ENCODE measurements at regions not wholly inside any gene's neighbourhood (a gene's known extent, or its start where the extent isn't known, plus 50 kb on each side); places are given as distances from the start of the nearest gene placed in this dataset.

- TF ChIP-seq STAT3 (IDR thresholded peaks at IDR 0.05; ENCODE audit: low read depth, low read length): no peak
- TF ChIP-seq NR2C2 (IDR thresholded peaks at IDR 0.05; ENCODE audit: borderline replicate concordance, control insufficient read depth, insufficient read length, low read depth): no peak
- no peak for TF ChIP-seq YBX1 (IDR thresholded peaks at IDR 0.05)
- TF ChIP-seq CHD1 (IDR thresholded peaks at IDR 0.05; ENCODE audit: low read depth, low read length): no peak
Observed at GRCh38 chr5:135205632-135206349, 171.8 kb upstream of the PITX1 start (continued).

GRCh38 chr5:135204151-135204600 lies 170.1 kb upstream of the PITX1 start:
- ChIA-PET SMC1A (ENCODE audit: uncharacterized antibody, unreplicated experiment) (no interaction called here), POLR2A (no interaction called here), CTCF (interaction anchor here (1.2 to 1.9 kb wide), 3 partner anchors 9 to 298 kb away, joined by 3 to 11 read pairs (median 8); no protein-coding TSS in a partner anchor), RAD21 (ENCODE audit: unreplicated experiment) (no interaction called here)
- no peak for ATAC-seq
- no peak overlapping the region for H2AFZ ChIP-seq (ENCODE audit: control insufficient read depth, low read depth, low read length)
- in situ Hi-C loops (cut with MboI): no loop called here
- BruUV-seq (replicated peaks): no TSS peak
- H3K4me3 ChIP-seq: no peak overlapping the region
- DNase-seq (ENCODE audit: low read depth, low spot score): no peak
- no peak for TF ChIP-seq TCF12 (IDR thresholded peaks at IDR 0.05; ENCODE audit: low read depth, low read length)
- TF ChIP-seq CTCF (IDR thresholded peaks at IDR 0.05 in 2 of 3, conservative IDR thresholded peaks at IDR 0.05 in 1 of 3; ENCODE audit: control insufficient read depth in 2 of 3, extremely low read depth in 1 of 3, insufficient read depth in 1 of 3, low read depth in 3 of 3, low read length in 3 of 3): peak; percentile 19 to 48 (median 27); a peak in 4 of 6 replicates
- intact Hi-C loops (cut with micrococcal nuclease; ENCODE audit: unreplicated experiment): no loop called here
- no peak overlapping the region for H3K4me2 ChIP-seq (ENCODE audit: control insufficient read depth, insufficient read depth)
- H3K4me1 ChIP-seq (ENCODE audit: control insufficient read depth, insufficient read depth, low read length): no peaks in the 10 kb centered on the region
- no peak overlapping the region for H3K9ac ChIP-seq (ENCODE audit: control insufficient read depth, insufficient read depth, low read length)
- H3K27ac ChIP-seq (ENCODE audit: control insufficient read depth, insufficient read depth): no peak overlapping the region
- FAIRE-seq: peak; percentile 13
- no peaks in the 10 kb centered on the region for H4K20me1 ChIP-seq (ENCODE audit: control insufficient read depth, insufficient read depth)
- H3K79me2 ChIP-seq (ENCODE audit: control insufficient read depth, insufficient read depth, low read length): no peaks in the 10 kb centered on the region
- no peaks in the 10 kb centered on the region; the same call in 1 of the 3 replicates for H3K9me3 ChIP-seq (replicated peaks; ENCODE audit: control insufficient read depth, insufficient read depth, low read length)
- no peaks in the 10 kb centered on the region for H3K36me3 ChIP-seq (ENCODE audit: control insufficient read depth in 2 of 2, insufficient read depth in 2 of 2, low read length in 1 of 2)
- H3K27me3 ChIP-seq (replicated peaks in 1 of 2; ENCODE audit: control insufficient read depth in 2 of 2, insufficient read depth in 2 of 2, low read length in 1 of 2): peaks cover 0 to 5% of the 10 kb centered on the region in 2 experiments; a peak in 1 of 4 replicates
- 0% methylated on average over 1 of the region's 1 CpG for WGBS (ENCODE audit: insufficient coverage, insufficient replicate concordance, low lambda C conversion rate, missing lambda C conversion rate)
